B cell (primary cell): ENCODE measurements at regions not wholly inside any gene's neighbourhood (a gene's known extent, or its start where the extent isn't known, plus 50 kb on each side); places are given as distances from the start of the nearest gene placed in this dataset.

Experiments
- EZH2 ChIP-seq: IDR thresholded peaks from 2 replicates; pipeline ENCODE4 v1.6.1; 2012; ENCODE audit warnings: borderline replicate concordance, low read depth, mild to moderate bottlenecking, moderate library complexity, low read length; ENCODE audit not compliant: insufficient read depth, poor library complexity, severe bottlenecking
- TF ChIP-seq, protein P1 (sequence below): fragments of 200-600 bp; IDR thresholded peaks from one replicate; pipeline ENCODE4 v1.8.0; 2022; ENCODE audit warnings: antibody characterized with exemption, mild to moderate bottlenecking

DNA sequence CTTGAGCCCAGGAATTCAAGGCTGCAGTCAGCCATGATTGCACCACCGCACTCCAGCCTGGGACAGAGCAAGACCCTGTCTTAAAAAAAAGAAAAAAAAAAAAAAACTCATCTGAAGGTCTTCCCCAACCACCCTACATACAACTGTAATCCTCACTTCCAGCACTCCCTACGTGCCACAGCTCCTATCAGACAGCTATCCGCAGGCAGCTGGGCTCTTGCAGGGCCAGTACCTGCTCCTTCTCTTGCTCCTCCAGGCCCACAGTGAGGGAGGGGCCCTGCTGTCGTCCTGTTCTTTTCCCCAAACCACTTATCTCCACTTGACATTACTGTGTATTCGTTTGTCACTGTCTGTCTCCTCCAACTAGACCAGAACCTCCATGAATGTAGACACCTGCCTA, 156.1 kb upstream of the NECTIN1 start:
- no peak for TF ChIP-seq EZH2
- TF ChIP-seq, protein P1, sequence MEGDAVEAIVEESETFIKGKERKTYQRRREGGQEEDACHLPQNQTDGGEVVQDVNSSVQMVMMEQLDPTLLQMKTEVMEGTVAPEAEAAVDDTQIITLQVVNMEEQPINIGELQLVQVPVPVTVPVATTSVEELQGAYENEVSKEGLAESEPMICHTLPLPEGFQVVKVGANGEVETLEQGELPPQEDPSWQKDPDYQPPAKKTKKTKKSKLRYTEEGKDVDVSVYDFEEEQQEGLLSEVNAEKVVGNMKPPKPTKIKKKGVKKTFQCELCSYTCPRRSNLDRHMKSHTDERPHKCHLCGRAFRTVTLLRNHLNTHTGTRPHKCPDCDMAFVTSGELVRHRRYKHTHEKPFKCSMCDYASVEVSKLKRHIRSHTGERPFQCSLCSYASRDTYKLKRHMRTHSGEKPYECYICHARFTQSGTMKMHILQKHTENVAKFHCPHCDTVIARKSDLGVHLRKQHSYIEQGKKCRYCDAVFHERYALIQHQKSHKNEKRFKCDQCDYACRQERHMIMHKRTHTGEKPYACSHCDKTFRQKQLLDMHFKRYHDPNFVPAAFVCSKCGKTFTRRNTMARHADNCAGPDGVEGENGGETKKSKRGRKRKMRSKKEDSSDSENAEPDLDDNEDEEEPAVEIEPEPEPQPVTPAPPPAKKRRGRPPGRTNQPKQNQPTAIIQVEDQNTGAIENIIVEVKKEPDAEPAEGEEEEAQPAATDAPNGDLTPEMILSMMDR, result no peak
